ENCODE measurements at regions not wholly inside any gene's neighbourhood (a gene's known extent, or its start where the extent isn't known, plus 50 kb on each side); places are given as distances from the start of the nearest gene placed in this dataset.

- intact Hi-C loops (cut with DNase I): loop anchor here (10.0 kb wide), 1 partner anchor 82 kb away; no protein-coding TSS in a partner anchor
- no peak for TF ChIP-seq POLR2AphosphoS5 (IDR thresholded peaks at IDR 0.05)
- no peak for TF ChIP-seq POLR2A (IDR thresholded peaks at IDR 0.05; ENCODE audit: low read depth)
- no peak for TF ChIP-seq CTCF (IDR thresholded peaks at IDR 0.05)
- H3K9me3 ChIP-seq: peaks cover 0 to 7% (median 3%) of the 10 kb centered on the region in 4 donors
- no peaks in the 10 kb centered on the region for H3K4me1 ChIP-seq
- no peak overlapping the region for H3K27ac ChIP-seq (replicated peaks in 1 of 4)
- DNase-seq (ENCODE audit: extremely low spot score): no peak
- H3K27me3 ChIP-seq: no peaks in the 10 kb centered on the region
- H3K4me3 ChIP-seq: no peak overlapping the region
- no peaks in the 10 kb centered on the region for H3K36me3 ChIP-seq
Observed at GRCh38 chr15:23773093-23773492, 86.0 kb upstream of the NDN start.

DNA sequence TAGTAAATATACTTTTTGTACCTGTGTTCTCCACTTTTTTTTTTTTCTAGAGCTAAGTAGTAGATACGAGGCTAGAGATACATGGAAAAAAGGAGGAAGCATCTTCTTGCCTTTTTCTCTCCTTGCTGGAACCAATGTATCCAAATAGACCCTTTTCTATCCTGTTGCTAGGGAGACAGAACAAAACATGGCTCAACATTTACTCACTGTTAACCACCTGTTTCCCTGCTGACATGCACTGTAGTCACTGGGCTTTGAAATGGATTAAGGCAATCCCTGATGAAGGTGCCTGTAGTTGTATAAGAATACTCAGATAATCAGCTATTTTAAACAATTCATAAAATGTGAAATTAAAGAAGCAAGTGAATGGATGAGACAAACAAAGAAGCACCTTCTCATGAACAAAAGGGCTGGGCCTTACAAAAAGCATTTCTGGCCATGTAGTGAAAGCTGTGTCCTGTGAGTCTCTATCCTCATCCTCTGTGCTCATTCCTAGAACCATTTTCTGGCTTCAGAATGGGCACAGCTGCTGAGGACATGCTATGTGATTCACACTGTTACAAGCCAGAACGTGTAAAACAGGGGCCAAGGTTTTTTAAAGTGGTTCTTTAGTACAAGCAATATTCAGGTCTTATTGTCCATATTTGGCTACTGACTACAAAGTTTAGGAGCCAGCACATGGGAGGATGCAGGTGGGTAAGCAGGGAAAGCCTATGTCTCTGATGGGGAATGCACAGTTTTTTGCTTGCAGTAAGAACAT lies 100.4 kb upstream of the NDN start:
- no peak overlapping the region for H3K27ac ChIP-seq (replicated peaks in 1 of 4)
- no peaks in the 10 kb centered on the region for H3K36me3 ChIP-seq
- no peak overlapping the region for H3K4me3 ChIP-seq
- H3K27me3 ChIP-seq: no peaks in the 10 kb centered on the region
- no peaks in the 10 kb centered on the region for H3K9me3 ChIP-seq
- no peak for DNase-seq (ENCODE audit: extremely low spot score)
- WGBS: 38% methylated on average over 2 of the region's 2 CpGs
- TF ChIP-seq EP300 (IDR thresholded peaks at IDR 0.05): no peak
- TF ChIP-seq CTCF (IDR thresholded peaks at IDR 0.05): no peak
- no peak for TF ChIP-seq POLR2A (IDR thresholded peaks at IDR 0.05; ENCODE audit: low read depth)
- TF ChIP-seq POLR2AphosphoS5 (IDR thresholded peaks at IDR 0.05): no peak
- intact Hi-C loops (cut with DNase I): no loop called here
- no peaks in the 10 kb centered on the region for H3K4me1 ChIP-seq

GRCh38 chr15:23793191-23793680 lies 106.1 kb upstream of the NDN start:
- WGBS: 69% methylated on average over 6 of the region's 6 CpGs
- peaks cover 0 to 8% (median 0%) of the 10 kb centered on the region in 4 donors for H3K27me3 ChIP-seq
- DNase-seq (ENCODE audit: extremely low spot score): no peak
- no peaks in the 10 kb centered on the region for H3K4me1 ChIP-seq
- no peak overlapping the region for H3K27ac ChIP-seq (replicated peaks in 1 of 4)
- intact Hi-C loops (cut with DNase I): no loop called here
- no peaks in the 10 kb centered on the region for H3K36me3 ChIP-seq
- H3K9me3 ChIP-seq: peaks cover 0 to 7% (median under 1%) of the 10 kb centered on the region in 4 donors
- no peak overlapping the region for H3K4me3 ChIP-seq
- TF ChIP-seq POLR2A (IDR thresholded peaks at IDR 0.05; ENCODE audit: low read depth) (no peak), CTCF (IDR thresholded peaks at IDR 0.05) (no peak), EP300 (IDR thresholded peaks at IDR 0.05) (no peak), POLR2AphosphoS5 (IDR thresholded peaks at IDR 0.05) (no peak)

- 67% methylated on average over 22 of the region's 22 CpGs for WGBS
- TF ChIP-seq EP300 (IDR thresholded peaks at IDR 0.05): no peak
- no peak for TF ChIP-seq POLR2A (IDR thresholded peaks at IDR 0.05; ENCODE audit: low read depth)
- no peak for TF ChIP-seq CTCF (IDR thresholded peaks at IDR 0.05)
- no peak for TF ChIP-seq POLR2AphosphoS5 (IDR thresholded peaks at IDR 0.05)
- Histone ChIP-seq H3K9me3 (peaks cover 0 to 7% (median 3%) of the 10 kb centered on the region in 4 donors), H3K4me3 (no peak overlapping the region), H3K4me1 (no peaks in the 10 kb centered on the region), H3K27ac (replicated peaks in 1 of 4) (no peak overlapping the region), H3K27me3 (peaks cover 0 to 8% (median 0%) of the 10 kb centered on the region in 4 donors), H3K36me3 (no peaks in the 10 kb centered on the region)
- DNase-seq (ENCODE audit: extremely low spot score): no peak
- intact Hi-C loops (cut with DNase I): no loop called here
Observed at GRCh38 chr15:23797747-23798446, 110.8 kb upstream of the NDN start.

Measured in esophagus muscularis mucosa (tissue), 4 donors.